ENCODE measurements at regions not wholly inside any gene's neighbourhood (a gene's known extent, or its start where the extent isn't known, plus 50 kb on each side); places are given as distances from the start of the nearest gene placed in this dataset.

GRCh38 chr4:38511702-38512101 lies 152.3 kb upstream of the KLF3 start:
- no peak for DNase-seq (ENCODE audit: extremely low read depth, low read depth)
- no peak for TF ChIP-seq CTCF (IDR thresholded peaks at IDR 0.05; ENCODE audit: low read depth, low read length, missing control alignments)
- H3K4me3 ChIP-seq (replicated peaks; ENCODE audit: low read depth, low read length): no peak overlapping the region

GRCh38 chr4:38512840-38513239 lies 151.2 kb upstream of the KLF3 start:
- H3K4me3 ChIP-seq (replicated peaks; ENCODE audit: low read depth, low read length): no peak overlapping the region

DNA sequence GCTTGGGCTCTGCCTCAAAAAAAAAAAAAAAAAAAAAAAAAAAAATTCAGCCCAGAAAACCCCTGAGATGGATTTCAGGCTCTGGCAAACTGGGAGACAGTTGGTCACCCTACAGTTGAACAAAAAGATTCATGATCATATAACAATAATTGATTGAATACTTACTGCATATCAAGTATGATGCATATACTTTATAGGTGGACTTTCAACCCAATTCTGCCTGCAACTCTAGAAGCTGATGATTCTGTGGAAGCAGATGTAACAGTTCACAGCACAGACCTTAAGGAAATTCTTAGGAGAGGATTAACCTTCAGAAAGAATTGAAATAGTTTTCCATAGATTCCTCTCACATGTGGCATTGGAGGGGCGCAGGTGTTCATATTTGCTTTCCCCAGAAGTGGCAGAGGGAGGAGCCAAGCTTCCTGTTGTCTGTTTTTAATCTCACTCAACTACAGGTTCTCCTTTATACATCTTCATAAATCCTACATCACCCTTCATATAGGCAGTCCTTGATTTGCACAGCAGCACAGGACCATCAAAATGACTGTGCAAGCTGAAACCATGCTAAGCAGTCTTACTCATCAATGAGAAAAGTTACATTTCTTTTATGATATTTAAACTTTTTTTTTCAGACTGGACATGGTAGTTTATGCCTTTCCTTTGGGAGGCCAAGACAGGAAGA lies 149.4 kb upstream of the KLF3 start:
- DNase-seq (ENCODE audit: extremely low read depth, low read depth): no peak
- no peak for TF ChIP-seq CTCF (IDR thresholded peaks at IDR 0.05; ENCODE audit: low read depth, low read length, missing control alignments)
- H3K4me3 ChIP-seq (replicated peaks; ENCODE audit: low read depth, low read length): no peak overlapping the region

More at GRCh38 chr4:38512840-38513239, 151.2 kb upstream of the KLF3 start:
- DNase-seq (ENCODE audit: extremely low read depth, low read depth): no peak
- no peak for TF ChIP-seq CTCF (IDR thresholded peaks at IDR 0.05; ENCODE audit: low read depth, low read length, missing control alignments)

DNA sequence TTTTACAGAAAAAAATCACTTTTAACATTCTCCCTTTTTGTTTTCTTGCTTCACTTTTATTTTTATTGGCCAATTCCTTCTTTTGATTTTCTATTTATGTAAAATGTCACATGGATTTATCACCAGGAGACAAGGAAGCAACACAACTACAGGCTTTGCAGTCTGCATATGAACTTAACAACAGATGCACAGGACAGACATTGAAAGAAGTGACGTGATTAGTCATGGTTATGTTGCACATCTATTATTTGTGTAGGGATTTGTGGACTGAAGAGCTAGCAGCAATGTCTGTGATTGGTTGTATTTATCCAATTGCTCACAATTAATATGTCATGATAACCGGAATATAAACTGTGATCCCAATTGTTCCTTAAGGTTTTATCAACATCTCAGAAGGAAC lies 147.8 kb upstream of the KLF3 start:
- TF ChIP-seq CTCF (IDR thresholded peaks at IDR 0.05; ENCODE audit: low read depth, low read length, missing control alignments): no peak
- DNase-seq (ENCODE audit: extremely low read depth, low read depth): no peak
- no peak overlapping the region for H3K4me3 ChIP-seq (replicated peaks; ENCODE audit: low read depth, low read length)

GRCh38 chr4:38519666-38520065 lies 144.3 kb upstream of the KLF3 start:
- no peak overlapping the region for H3K4me3 ChIP-seq (replicated peaks; ENCODE audit: low read depth, low read length)
- no peak for TF ChIP-seq CTCF (IDR thresholded peaks at IDR 0.05; ENCODE audit: low read depth, low read length, missing control alignments)
- no peak for DNase-seq (ENCODE audit: extremely low read depth, low read depth)

DNA sequence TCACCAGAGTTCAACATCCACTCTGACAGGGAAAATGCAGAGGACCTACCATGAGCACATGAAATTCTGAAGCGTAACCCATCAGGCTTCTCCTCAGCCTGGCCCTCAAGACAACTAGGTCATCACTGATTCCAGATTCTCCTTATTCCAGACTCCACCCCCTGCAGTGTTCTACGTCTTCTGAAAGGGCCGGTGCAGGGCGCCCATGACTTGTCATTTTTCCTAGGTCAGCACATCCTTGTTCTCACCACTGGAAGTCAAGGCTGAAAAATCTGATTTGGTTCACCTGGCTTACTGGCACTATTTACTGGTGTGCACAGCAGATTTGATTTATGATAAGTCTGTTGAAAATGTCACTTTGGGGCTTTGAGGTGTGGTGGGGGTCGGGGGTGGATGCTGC lies 140.9 kb upstream of the KLF3 start:
- H3K4me3 ChIP-seq (replicated peaks; ENCODE audit: low read depth, low read length): no peak overlapping the region
- no peak for TF ChIP-seq CTCF (IDR thresholded peaks at IDR 0.05; ENCODE audit: low read depth, low read length, missing control alignments)
- DNase-seq (ENCODE audit: extremely low read depth, low read depth): no peak

Data from HFF-Myc (cell line).